HCT116 (cell line): ENCODE measurements at regions not wholly inside any gene's neighbourhood (a gene's known extent, or its start where the extent isn't known, plus 50 kb on each side); places are given as distances from the start of the nearest gene placed in this dataset.
"Not testable (repeated sequence)": the region's sequence is repeated elsewhere in the genome, so short reads cannot be mapped to it uniquely, and the experiment has no call there.

ENCODE experiments used
- ATAC-seq: fragments of 200-7000 bp; cut with Tn5 transposase; 2 replicates; pipeline ENCODE4 v1.9.1; 2020; ENCODE audit warnings: mild to moderate bottlenecking, moderate library complexity
- BruUV-seq: library from RNA; stranded (reverse); fragments of 400-500 nt; replicated peaks from 2 replicates; lab custom pipeline; 2021; lab: Mats Ljungman, UMichigan
- CTCF ChIA-PET: fragments of 300-600 bp; sonication (Branson Sonifier 250); formaldehyde crosslinking; loops from one replicate; lab custom pipeline; 2021; ENCODE audit warnings: antibody characterized with exemption; lab: Charles Lee
- POLR2A ChIA-PET: fragments of 300-600, 350-600 bp; sonication (Branson Sonifier 250); formaldehyde crosslinking; loops from one replicate; lab custom pipeline; 2021; ENCODE audit warnings: antibody characterized with exemption; lab: Charles Lee
- RAD21 ChIA-PET, 2 experiments: fragments of 300-600 bp; sonication (Branson Sonifier 250); formaldehyde crosslinking; loops; one replicate each; lab custom pipeline; 2023; ENCODE audit warnings: low total read pairs in 2 of 2; ENCODE audit not compliant: uncharacterized antibody in 2 of 2, unreplicated experiment in 2 of 2, low non-redundant PET in 1 of 2; lab: Charles Lee
- DNase-seq: peaks from one replicate; pipeline ENCODE4 v3.0.0-alpha.2; 2010; ENCODE audit warnings: low read depth, low spot score
- H2AFZ ChIP-seq: fragments of 200-600 bp; shearing (Covaris generic), sonication (generic); 2 replicates; pipeline ENCODE4 v1.6.1; 2017; ENCODE audit warnings: low read depth, mixed run types, mixed read lengths, antibody characterized with exemption, low read length; ENCODE audit not compliant: poor library complexity, severe bottlenecking
- H3K27ac ChIP-seq: 2 replicates; pipeline ENCODE4 v1.5.1; 2012; ENCODE audit warnings: low read depth, low read length
- H3K27me3 ChIP-seq: fragments of 200-600 bp; sonication (generic); 2 replicates; pipeline ENCODE4 v1.6.1; 2016; ENCODE audit warnings: mixed run types, low read length, mixed read lengths; ENCODE audit not compliant: insufficient read depth
- H3K36me3 ChIP-seq, 2 experiments: fragments of 200-500 bp in 1 of 2; fragments of 200-600 bp in 1 of 2; sonication (Bioruptor generic) in 1 of 2; sonication (generic) in 1 of 2; 2 replicates each; pipeline versions ENCODE4 v1.5.1 to v1.6.1; 2014 to 2016; ENCODE audit warnings: low read length in 2 of 2, inconsistent platforms in 1 of 2, mixed read lengths in 1 of 2, mixed run types in 1 of 2; ENCODE audit not compliant: insufficient read depth in 2 of 2, control insufficient read depth in 1 of 2
- H3K4me1 ChIP-seq, 2 experiments: fragments of 200-600 bp in 1 of 2; sonication (generic) in 1 of 2; 2 replicates each; pipeline versions ENCODE4 v1.5.1 to v1.6.1; 2012 to 2017; ENCODE audit warnings: low read length in 2 of 2, inconsistent platforms in 1 of 2, mild to moderate bottlenecking in 1 of 2, mixed read lengths in 1 of 2, mixed run types in 1 of 2, moderate library complexity in 1 of 2; ENCODE audit not compliant: insufficient read depth in 2 of 2, control insufficient read depth in 1 of 2
- H3K4me2 ChIP-seq: fragments of 200-600 bp; sonication (generic); 2 replicates; pipeline ENCODE4 v1.6.1; 2017; ENCODE audit warnings: mixed run types, low read length, mixed read lengths
- H3K4me3 ChIP-seq, 2 experiments: fragments of 200-600 bp in 1 of 2; sonication (generic) in 1 of 2; replicated peaks in 1 of 2; 2 replicates each; pipeline ENCODE4 v1.5.1; 2011 to 2016; ENCODE audit warnings: low read length in 2 of 2, control low read depth in 1 of 2, low read depth in 1 of 2, mild to moderate bottlenecking in 1 of 2, mixed read lengths in 1 of 2, mixed run types in 1 of 2
- H3K79me2 ChIP-seq: fragments of 200-600 bp; sonication (generic); 2 replicates; pipeline ENCODE4 v1.6.1; 2017; ENCODE audit warnings: mild to moderate bottlenecking, mixed run types, low read length, moderate library complexity, mixed read lengths; ENCODE audit not compliant: insufficient read depth
- H3K9ac ChIP-seq: fragments of 200-600 bp; sonication (generic); 2 replicates; pipeline ENCODE4 v1.6.1; 2016; ENCODE audit warnings: low read length, mixed read lengths
- H3K9me2 ChIP-seq: fragments of 200-600 bp; sonication (generic), shearing (Covaris generic); 2 replicates; pipeline ENCODE4 v1.6.1; 2017; ENCODE audit warnings: mixed run types, mild to moderate bottlenecking, moderate library complexity; ENCODE audit not compliant: insufficient read depth
- H3K9me3 ChIP-seq, 2 experiments: fragments of 200-500 bp in 1 of 2; fragments of 200-600 bp in 1 of 2; sonication (Bioruptor generic) in 1 of 2; sonication (generic) in 1 of 2; 2 replicates each; pipeline ENCODE4 v1.6.1; 2014 to 2017; ENCODE audit warnings: low read length in 2 of 2, mixed read lengths in 2 of 2, inconsistent platforms in 1 of 2, low read depth in 1 of 2, mild to moderate bottlenecking in 1 of 2, mixed run types in 1 of 2, moderate library complexity in 1 of 2; ENCODE audit not compliant: control insufficient read depth in 1 of 2, insufficient read depth in 1 of 2
- H4K20me1 ChIP-seq: fragments of 200-600 bp; sonication (generic), shearing (Covaris generic); 2 replicates; pipeline ENCODE4 v1.6.1; 2017; ENCODE audit warnings: mixed run types, mild to moderate bottlenecking, moderate library complexity; ENCODE audit not compliant: insufficient read depth
- CTCF ChIP-seq, 3 experiments: fragments of 200-600 bp in 1 of 3; sonication (generic) in 1 of 3; IDR thresholded peaks in 2 of 3; conservative IDR thresholded peaks in 1 of 3; 2 replicates each; pipeline ENCODE4 v1.5.1; 2012 to 2017; ENCODE audit warnings: low read depth in 2 of 3, low read length in 2 of 3, antibody characterized with exemption in 1 of 3, borderline replicate concordance in 1 of 3, control low read depth in 1 of 3, mild to moderate bottlenecking in 1 of 3, mixed read lengths in 1 of 3, mixed run types in 1 of 3, moderate library complexity in 1 of 3; ENCODE audit not compliant: insufficient read depth in 1 of 3
- FOSL1 ChIP-seq: IDR thresholded peaks from 2 replicates; pipeline ENCODE4 v1.6.1; 2012; ENCODE audit warnings: low read depth
- MAX ChIP-seq: IDR thresholded peaks from 2 replicates; pipeline ENCODE4 v1.6.1; 2012
- POLR2A ChIP-seq: IDR thresholded peaks from 2 replicates; pipeline ENCODE4 v1.7.0; 2011; ENCODE audit warnings: borderline replicate concordance; ENCODE audit not compliant: insufficient read depth, insufficient read length; ENCODE audit errors: extremely low read depth
- RAD21 ChIP-seq: IDR thresholded peaks from 2 replicates; pipeline ENCODE4 v1.6.1; 2012; ENCODE audit warnings: low read depth, mild to moderate bottlenecking
- REST ChIP-seq: IDR thresholded peaks from 2 replicates; pipeline ENCODE4 v1.6.1; 2012; ENCODE audit warnings: low read depth
- SP1 ChIP-seq: IDR thresholded peaks from 2 replicates; pipeline ENCODE4 v1.6.1; 2012; ENCODE audit warnings: low read depth
- ZFX ChIP-seq: fragments of 450-650 bp; IDR thresholded peaks from 2 replicates; pipeline ENCODE4 v1.6.1; 2017
- intact Hi-C: fragments of 100-400 bp; cut with micrococcal nuclease; formaldehyde crosslinking; loops from 2 replicates; pipeline ENCODE4 v1.10.0; 2022

GRCh38 chr4:55696424-55696823 lies 60.3 kb upstream of the NMU start:
- intact Hi-C loops, BruUV-seq, POLR2A ChIA-PET: not testable (repeated sequence)

GRCh38 chr4:55706541-55706940 lies 70.4 kb upstream of the NMU start:
- no TSS peak for BruUV-seq
- no peaks in the 10 kb centered on the region for H3K79me2 ChIP-seq
- H4K20me1 ChIP-seq, result no peaks in the 10 kb centered on the region
- no peaks in the 10 kb centered on the region for H3K27me3 ChIP-seq
- no peak overlapping the region for H3K9ac ChIP-seq
- H3K36me3 ChIP-seq, result no peaks in the 10 kb centered on the region
- RAD21 ChIA-PET, result no interaction called here
- POLR2A ChIA-PET, result no interaction called here
- CTCF ChIA-PET, result no interaction called here
- TF ChIP-seq ZFX (no peak), MAX (no peak), SP1 (no peak), REST (no peak), POLR2A (no peak), CTCF (IDR thresholded peaks at IDR 0.05 in 2 of 3, conservative IDR thresholded peaks at IDR 0.05 in 1 of 3; ENCODE audit: borderline replicate concordance in 1 of 3, insufficient read depth in 1 of 3, low read depth in 2 of 3, low read length in 2 of 3) (no peak), FOSL1 (no peak), RAD21 (no peak)
- DNase-seq (no peak), ATAC-seq (no peak)
- intact Hi-C loops, result no loop called here
- no peak overlapping the region for H3K27ac ChIP-seq
- no peak overlapping the region for H3K4me3 ChIP-seq
- H3K9me3 ChIP-seq, result no peaks in the 10 kb centered on the region
- no peaks in the 10 kb centered on the region for H3K9me2 ChIP-seq
- no peak overlapping the region for H3K4me2 ChIP-seq
- no peaks in the 10 kb centered on the region for H3K4me1 ChIP-seq
- no peak overlapping the region for H2AFZ ChIP-seq

More at GRCh38 chr4:55696424-55696823, 60.3 kb upstream of the NMU start:
- H3K4me3 ChIP-seq, H3K4me1 ChIP-seq, H2AFZ ChIP-seq, ATAC-seq, CTCF ChIA-PET, H3K27ac ChIP-seq, RAD21 ChIA-PET, H3K36me3 ChIP-seq, H3K27me3 ChIP-seq, H3K9me3 ChIP-seq, H3K9ac ChIP-seq, H3K4me2 ChIP-seq, H4K20me1 ChIP-seq, H3K9me2 ChIP-seq, DNase-seq, H3K79me2 ChIP-seq: not testable (repeated sequence)
